ENCODE measurements at regions not wholly inside any gene's neighbourhood (a gene's known extent, or its start where the extent isn't known, plus 50 kb on each side); places are given as distances from the start of the nearest gene placed in this dataset.

GRCh38 chr16:86765389-86766026 is 187.2 kb downstream of the FOXL1 start:
- no peak for DNase-seq (ENCODE audit: low read depth in 4 of 4, low spot score in 2 of 4)

GRCh38 chr16:86766700-86767099 is 188.4 kb downstream of the FOXL1 start:
- DNase-seq (ENCODE audit: low read depth in 4 of 4, low spot score in 2 of 4), result no peak

- no peak for DNase-seq (ENCODE audit: low read depth in 4 of 4, low spot score in 2 of 4)
Measured at GRCh38 chr16:86768228-86768791, 190.0 kb downstream of the FOXL1 start.

DNA sequence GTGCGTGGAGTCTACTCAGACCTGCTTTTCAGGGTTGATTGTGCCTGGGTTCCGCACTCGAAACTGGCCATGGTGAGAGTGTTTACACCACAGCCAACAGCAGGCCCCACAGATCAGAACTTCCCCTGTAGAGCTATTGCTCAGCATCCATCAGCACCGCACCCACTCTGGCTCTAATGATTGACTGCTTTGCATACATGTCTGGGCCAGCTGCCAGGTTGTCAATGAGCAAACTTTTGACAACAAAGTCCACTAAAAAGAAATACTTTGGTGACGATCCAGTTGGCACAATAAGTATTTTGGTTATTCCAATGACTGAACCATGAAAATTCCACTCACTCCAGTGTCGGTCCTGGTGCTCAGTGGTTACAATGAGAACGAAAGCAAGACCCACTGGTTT is 190.7 kb downstream of the FOXL1 start:
- no peak for DNase-seq (ENCODE audit: low read depth in 4 of 4, low spot score in 2 of 4)

- no peak for DNase-seq (ENCODE audit: low read depth in 4 of 4, low spot score in 2 of 4)
Measured at GRCh38 chr16:86771506-86772460, 193.4 kb downstream of the FOXL1 start.

- DNase-seq (ENCODE audit: low read depth in 4 of 4, low spot score in 2 of 4), result peak; percentile 59 to 77 (median 74)
Measured at GRCh38 chr16:86772671-86773353, 194.5 kb downstream of the FOXL1 start.

DNA sequence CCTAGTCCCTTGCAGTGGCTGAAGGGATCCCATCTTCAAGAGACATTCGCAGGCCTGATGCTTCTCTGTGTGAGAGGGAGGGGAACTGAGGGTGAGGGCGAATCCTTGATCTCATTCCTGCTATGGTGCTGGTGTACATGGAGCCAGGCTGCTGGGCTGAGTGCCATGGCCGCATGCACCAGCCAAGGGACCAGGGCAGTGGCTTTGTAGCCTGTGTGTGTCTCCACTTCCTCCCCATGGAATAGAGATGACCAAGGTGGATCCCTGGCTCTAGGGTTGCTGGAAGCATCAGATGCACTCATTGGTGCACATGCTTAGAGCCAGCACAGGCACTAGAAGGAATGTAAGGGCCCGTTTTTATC is 195.0 kb downstream of the FOXL1 start:
- DNase-seq (ENCODE audit: low read depth in 4 of 4, low spot score in 2 of 4), result no peak

GRCh38 chr16:86774931-86775330 is 196.6 kb downstream of the FOXL1 start:
- DNase-seq (ENCODE audit: low read depth in 4 of 4, low spot score in 2 of 4), result no peak

DNA sequence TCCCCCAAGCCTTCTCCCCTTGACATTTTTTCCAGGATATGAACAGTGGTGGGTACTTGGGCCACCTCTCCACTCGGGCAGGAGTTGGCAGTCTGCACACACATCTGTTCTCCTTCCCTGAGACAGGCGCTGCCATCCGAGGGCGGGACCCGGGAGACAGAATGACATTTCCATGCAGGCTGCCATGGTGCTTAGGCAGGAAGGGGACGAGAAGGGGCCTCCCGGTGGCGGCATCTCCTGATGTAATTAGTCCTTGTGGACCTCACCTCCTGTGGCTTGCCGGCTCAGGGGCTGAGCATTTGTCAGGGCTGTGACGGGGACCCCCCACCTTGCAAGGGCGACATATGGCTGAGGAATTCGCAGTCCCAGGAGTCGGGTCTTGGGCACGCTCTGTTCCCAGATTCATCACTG is 197.2 kb downstream of the FOXL1 start:
- no peak for DNase-seq (ENCODE audit: low read depth in 4 of 4, low spot score in 2 of 4)

- DNase-seq (ENCODE audit: low read depth in 4 of 4, low spot score in 2 of 4), result no peak
Measured at GRCh38 chr16:86777381-86777946, 199.1 kb downstream of the FOXL1 start.

DNA sequence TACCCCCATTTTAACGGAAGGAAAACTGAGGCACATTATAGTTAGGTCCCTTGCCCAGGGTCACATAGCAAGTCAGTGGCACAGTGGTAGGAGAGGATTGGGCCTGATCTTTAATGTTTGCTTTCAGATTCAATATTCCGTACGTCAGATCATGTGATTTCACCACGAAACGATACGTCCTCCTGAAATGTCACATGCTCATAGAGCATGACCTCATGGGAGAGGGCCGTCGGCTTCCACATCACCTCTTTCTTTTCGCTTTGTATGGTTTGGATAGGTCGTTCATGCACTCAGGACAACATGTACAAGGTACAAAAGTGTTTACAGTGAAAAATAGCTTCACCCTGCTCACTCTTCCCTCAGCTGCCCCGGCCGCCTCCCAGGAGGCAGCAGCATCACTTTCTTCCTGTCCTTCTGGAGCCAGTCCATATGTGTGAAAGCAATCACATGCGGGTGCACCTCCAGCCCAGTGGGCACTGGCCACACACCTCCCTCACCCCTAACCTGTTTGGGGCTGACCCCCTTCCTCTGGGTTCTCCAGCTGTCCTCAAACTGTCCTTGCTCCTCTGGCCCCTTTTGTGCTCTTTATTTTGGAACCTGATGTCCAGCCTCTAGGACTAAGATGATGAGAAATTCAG is 199.9 kb downstream of the FOXL1 start:
- DNase-seq (ENCODE audit: low read depth in 4 of 4, low spot score in 2 of 4), result no peak

- no peak for DNase-seq (ENCODE audit: low read depth in 4 of 4, low spot score in 2 of 4)
Measured at GRCh38 chr16:86778978-86779377, 200.6 kb downstream of the FOXL1 start.

DNA sequence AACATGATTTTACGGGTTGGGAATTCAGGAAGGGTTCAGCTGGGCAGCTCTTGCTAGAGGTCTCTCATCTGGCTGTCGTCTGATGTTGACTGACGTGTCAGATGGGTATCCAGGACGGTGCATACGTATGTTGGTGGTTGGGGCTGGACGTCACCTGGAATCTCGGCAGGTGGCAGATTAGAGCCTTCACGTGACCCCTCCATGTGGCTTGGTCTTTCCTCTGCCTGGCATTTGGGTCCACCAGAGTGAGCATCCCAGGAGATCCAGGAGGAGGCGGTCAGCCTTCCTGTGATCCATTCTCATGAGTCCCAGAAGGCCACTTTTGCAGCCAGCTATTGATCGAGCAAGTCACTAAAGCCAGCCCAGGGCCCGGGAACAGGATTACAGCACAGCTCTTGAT is 202.7 kb downstream of the FOXL1 start:
- no peak for DNase-seq (ENCODE audit: low read depth in 4 of 4, low spot score in 2 of 4)

- DNase-seq (ENCODE audit: low read depth in 4 of 4, low spot score in 2 of 4), result no peak
Measured at GRCh38 chr16:86783636-86784626, 205.6 kb downstream of the FOXL1 start.

DNA sequence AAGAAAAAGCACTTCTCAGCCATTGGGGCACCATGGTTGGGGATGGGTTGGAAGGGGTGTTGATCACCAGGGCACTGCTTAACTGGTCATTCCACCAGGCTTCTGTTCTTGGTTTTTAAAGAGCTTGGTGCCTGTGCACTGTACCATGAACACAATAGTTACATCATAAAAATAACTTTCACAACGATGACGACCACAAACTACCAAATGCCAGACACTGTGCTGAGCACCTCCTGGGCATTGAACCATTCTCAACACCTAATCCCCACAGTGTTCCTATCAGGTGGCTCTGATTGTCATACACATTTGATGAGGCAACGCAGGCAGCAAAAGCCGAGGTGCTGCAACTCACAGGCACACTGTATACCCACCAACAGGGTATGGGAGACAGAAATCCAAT is 208.0 kb downstream of the FOXL1 start:
- no peak for DNase-seq (ENCODE audit: low read depth in 4 of 4, low spot score in 2 of 4)

GRCh38 chr16:86786994-86787393 is 208.6 kb downstream of the FOXL1 start:
- DNase-seq (ENCODE audit: low read depth in 4 of 4, low spot score in 2 of 4), result no peak

GRCh38 chr16:86787538-86787937 is 209.2 kb downstream of the FOXL1 start:
- no peak for DNase-seq (ENCODE audit: low read depth in 4 of 4, low spot score in 2 of 4)

DNA sequence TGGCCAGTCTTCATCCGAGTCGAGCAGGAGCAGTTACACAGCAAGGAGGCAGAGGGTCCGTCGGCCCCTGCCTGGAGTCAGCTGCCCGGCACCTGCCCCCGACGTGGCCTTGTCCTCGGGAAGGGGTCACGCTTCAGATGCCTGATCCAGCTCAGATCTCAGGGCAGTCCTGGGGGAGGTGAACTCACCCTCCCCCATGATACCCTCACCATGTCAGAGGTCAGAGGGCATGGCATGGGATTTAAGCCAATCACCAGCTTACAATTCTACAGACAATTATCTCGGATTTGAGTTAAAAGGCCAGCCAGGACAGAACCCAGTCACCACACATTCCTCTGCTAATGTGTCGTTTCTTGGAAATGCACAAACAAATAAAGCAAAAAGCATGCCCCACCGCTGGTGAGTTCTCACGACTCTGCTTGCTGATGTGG is 211.3 kb downstream of the FOXL1 start:
- DNase-seq (ENCODE audit: low read depth in 4 of 4, low spot score in 2 of 4), result no peak

Measured in left renal cortex interstitium (tissue), 4 donors.